A549 (cell line): ENCODE measurements at regions not wholly inside any gene's neighbourhood (a gene's known extent, or its start where the extent isn't known, plus 50 kb on each side); places are given as distances from the start of the nearest gene placed in this dataset.

ENCODE experiments used
- EP300 ChIP-seq, 2 experiments: fragments of >200 bp; sonication (Bioruptor Twin); formaldehyde crosslinking; IDR thresholded peaks; 2 replicates in 1 of 2; 3 replicates in 1 of 2; pipeline ENCODE4 v1.6.1; 2016 to 2017
- KDM1A ChIP-seq: fragments of 200-600 bp; sonication (generic); IDR thresholded peaks from 2 replicates; pipeline ENCODE4 v1.6.1; 2016; ENCODE audit warnings: low read depth, mild to moderate bottlenecking
- MAFK ChIP-seq: fragments of 450-650 bp; IDR thresholded peaks from 2 replicates; pipeline ENCODE4 v1.6.1; 2014; ENCODE audit not compliant: partially characterized antibody
- TP53 ChIP-seq: fragments of 250-450 bp; sonication (Bioruptor Pico); IDR thresholded peaks from 2 replicates; pipeline ENCODE4 v1.5.0; 2021; ENCODE audit warnings: mild to moderate bottlenecking, moderate library complexity
- ZFP36 ChIP-seq: fragments of 450-650 bp; IDR thresholded peaks from 2 replicates; pipeline ENCODE4 v1.6.1; 2014; ENCODE audit warnings: borderline replicate concordance; ENCODE audit not compliant: partially characterized antibody
- TF ChIP-seq, protein P1 (sequence below): fragments of >200 bp; sonication (Bioruptor Twin); formaldehyde crosslinking; IDR thresholded peaks from 3 replicates; pipeline ENCODE4 v1.5.1; 2016
- TF ChIP-seq, protein P2 (sequence below): fragments of 200-600 bp; sonication (generic); IDR thresholded peaks from 2 replicates; pipeline ENCODE4 v1.6.1; 2016; ENCODE audit warnings: antibody characterized with exemption, mild to moderate bottlenecking, moderate library complexity
- TF ChIP-seq, protein P3 (sequence below): IDR thresholded peaks from 2 replicates; pipeline ENCODE4 v1.6.1; 2012

DNA sequence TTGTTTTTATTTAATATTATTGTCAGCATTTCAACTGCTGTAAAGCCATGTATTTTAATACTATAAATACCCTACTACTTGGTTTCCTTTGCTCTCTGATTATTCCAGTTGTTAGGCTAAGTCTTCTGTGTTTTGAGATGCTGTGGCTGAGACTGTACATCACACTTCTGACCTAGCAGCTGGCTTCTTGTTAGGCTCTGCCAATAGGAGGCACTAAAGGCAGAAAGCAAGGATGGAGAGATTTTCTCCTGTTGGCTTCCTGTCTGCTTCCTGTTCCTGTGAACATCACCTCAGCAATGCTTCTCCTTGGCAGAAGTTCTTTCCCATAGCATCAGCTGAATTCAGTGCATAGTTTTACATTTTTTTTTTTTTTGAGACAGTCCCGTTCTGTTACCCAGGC, 68.3 kb upstream of the YPEL5 start:
- TF ChIP-seq TP53 (CRISPR knock-in tag) = no peak
- TF ChIP-seq, protein P1, sequence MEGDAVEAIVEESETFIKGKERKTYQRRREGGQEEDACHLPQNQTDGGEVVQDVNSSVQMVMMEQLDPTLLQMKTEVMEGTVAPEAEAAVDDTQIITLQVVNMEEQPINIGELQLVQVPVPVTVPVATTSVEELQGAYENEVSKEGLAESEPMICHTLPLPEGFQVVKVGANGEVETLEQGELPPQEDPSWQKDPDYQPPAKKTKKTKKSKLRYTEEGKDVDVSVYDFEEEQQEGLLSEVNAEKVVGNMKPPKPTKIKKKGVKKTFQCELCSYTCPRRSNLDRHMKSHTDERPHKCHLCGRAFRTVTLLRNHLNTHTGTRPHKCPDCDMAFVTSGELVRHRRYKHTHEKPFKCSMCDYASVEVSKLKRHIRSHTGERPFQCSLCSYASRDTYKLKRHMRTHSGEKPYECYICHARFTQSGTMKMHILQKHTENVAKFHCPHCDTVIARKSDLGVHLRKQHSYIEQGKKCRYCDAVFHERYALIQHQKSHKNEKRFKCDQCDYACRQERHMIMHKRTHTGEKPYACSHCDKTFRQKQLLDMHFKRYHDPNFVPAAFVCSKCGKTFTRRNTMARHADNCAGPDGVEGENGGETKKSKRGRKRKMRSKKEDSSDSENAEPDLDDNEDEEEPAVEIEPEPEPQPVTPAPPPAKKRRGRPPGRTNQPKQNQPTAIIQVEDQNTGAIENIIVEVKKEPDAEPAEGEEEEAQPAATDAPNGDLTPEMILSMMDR = no peak
- no peak for TF ChIP-seq EP300 (IDR thresholded peaks at IDR 0.05)
- TF ChIP-seq, protein P2, sequence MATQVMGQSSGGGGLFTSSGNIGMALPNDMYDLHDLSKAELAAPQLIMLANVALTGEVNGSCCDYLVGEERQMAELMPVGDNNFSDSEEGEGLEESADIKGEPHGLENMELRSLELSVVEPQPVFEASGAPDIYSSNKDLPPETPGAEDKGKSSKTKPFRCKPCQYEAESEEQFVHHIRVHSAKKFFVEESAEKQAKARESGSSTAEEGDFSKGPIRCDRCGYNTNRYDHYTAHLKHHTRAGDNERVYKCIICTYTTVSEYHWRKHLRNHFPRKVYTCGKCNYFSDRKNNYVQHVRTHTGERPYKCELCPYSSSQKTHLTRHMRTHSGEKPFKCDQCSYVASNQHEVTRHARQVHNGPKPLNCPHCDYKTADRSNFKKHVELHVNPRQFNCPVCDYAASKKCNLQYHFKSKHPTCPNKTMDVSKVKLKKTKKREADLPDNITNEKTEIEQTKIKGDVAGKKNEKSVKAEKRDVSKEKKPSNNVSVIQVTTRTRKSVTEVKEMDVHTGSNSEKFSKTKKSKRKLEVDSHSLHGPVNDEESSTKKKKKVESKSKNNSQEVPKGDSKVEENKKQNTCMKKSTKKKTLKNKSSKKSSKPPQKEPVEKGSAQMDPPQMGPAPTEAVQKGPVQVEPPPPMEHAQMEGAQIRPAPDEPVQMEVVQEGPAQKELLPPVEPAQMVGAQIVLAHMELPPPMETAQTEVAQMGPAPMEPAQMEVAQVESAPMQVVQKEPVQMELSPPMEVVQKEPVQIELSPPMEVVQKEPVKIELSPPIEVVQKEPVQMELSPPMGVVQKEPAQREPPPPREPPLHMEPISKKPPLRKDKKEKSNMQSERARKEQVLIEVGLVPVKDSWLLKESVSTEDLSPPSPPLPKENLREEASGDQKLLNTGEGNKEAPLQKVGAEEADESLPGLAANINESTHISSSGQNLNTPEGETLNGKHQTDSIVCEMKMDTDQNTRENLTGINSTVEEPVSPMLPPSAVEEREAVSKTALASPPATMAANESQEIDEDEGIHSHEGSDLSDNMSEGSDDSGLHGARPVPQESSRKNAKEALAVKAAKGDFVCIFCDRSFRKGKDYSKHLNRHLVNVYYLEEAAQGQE = no peak
- no peak for TF ChIP-seq KDM1A
- TF ChIP-seq ZFP36 = no peak
- TF ChIP-seq, protein P3, sequence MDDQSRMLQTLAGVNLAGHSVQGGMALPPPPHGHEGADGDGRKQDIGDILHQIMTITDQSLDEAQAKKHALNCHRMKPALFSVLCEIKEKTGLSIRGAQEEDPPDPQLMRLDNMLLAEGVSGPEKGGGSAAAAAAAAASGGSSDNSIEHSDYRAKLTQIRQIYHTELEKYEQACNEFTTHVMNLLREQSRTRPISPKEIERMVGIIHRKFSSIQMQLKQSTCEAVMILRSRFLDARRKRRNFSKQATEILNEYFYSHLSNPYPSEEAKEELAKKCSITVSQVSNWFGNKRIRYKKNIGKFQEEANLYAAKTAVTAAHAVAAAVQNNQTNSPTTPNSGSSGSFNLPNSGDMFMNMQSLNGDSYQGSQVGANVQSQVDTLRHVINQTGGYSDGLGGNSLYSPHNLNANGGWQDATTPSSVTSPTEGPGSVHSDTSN = no peak
- TF ChIP-seq MAFK = no peak
